Lung (tissue), 11 donors: ENCODE measurements at regions not wholly inside any gene's neighbourhood (a gene's known extent, or its start where the extent isn't known, plus 50 kb on each side); places are given as distances from the start of the nearest gene placed in this dataset.
"Not testable (repeated sequence)": the region's sequence is repeated elsewhere in the genome, so short reads cannot be mapped to it uniquely, and the experiment has no call there.

Experiments used
- ATAC-seq: fragments of 200-7000 bp; cut with Tn5 transposase; one replicate; pipeline ENCODE4 v1.9.1; 2020; ENCODE audit warnings: moderate number of reproducible peaks; ENCODE audit not compliant: insufficient read depth, low FRiP score
- DNase-seq, 3 donors: peaks; one replicate each; pipeline ENCODE4 v3.0.0-alpha.2; 2013 to 2017
- H3K27ac ChIP-seq, 2 donors: one replicate each; pipeline ENCODE4 v1.5.1; 2013; ENCODE audit warnings: mild to moderate bottlenecking in 2 of 2, moderate library complexity in 2 of 2, control low read depth in 1 of 2, inconsistent platforms in 1 of 2, low read depth in 1 of 2, low read length in 1 of 2
- H3K27me3 ChIP-seq, 3 donors: one replicate each; pipeline ENCODE4 v1.5.1; 2013; ENCODE audit warnings: low read length in 2 of 3; ENCODE audit not compliant: control insufficient read depth in 3 of 3, insufficient read depth in 3 of 3
- H3K36me3 ChIP-seq, 4 donors: one replicate each; pipeline ENCODE4 v1.5.1; 2013; ENCODE audit warnings: low read length in 4 of 4, mild to moderate bottlenecking in 1 of 4, moderate library complexity in 1 of 4; ENCODE audit not compliant: control insufficient read depth in 4 of 4, insufficient read depth in 4 of 4
- H3K4me1 ChIP-seq, 5 donors: one replicate each; pipeline ENCODE4 v1.5.1; 2013; ENCODE audit warnings: low read length in 5 of 5, mild to moderate bottlenecking in 2 of 5, moderate library complexity in 1 of 5; ENCODE audit not compliant: control insufficient read depth in 5 of 5, insufficient read depth in 5 of 5
- H3K4me3 ChIP-seq: one replicate; pipeline ENCODE4 v1.5.1; 2013; ENCODE audit warnings: mild to moderate bottlenecking, control low read depth, moderate library complexity
- H3K9ac ChIP-seq, 2 donors: one replicate each; pipeline ENCODE4 v1.5.1; 2013; ENCODE audit warnings: low read length in 2 of 2, control low read depth in 1 of 2; ENCODE audit not compliant: insufficient read depth in 1 of 2
- H3K9me3 ChIP-seq, 4 donors: one replicate each; pipeline ENCODE4 v1.5.1; 2013; ENCODE audit warnings: low read length in 3 of 4, mild to moderate bottlenecking in 1 of 4, moderate library complexity in 1 of 4; ENCODE audit not compliant: control insufficient read depth in 4 of 4, insufficient read depth in 3 of 4
- WGBS, 2 donors: extraction: QIAGEN DNeasy Blood & Tissue Kit; methylation state at CpG; one replicate each; pipeline ENCODE4 v1.1.7; 2013; 5-methylcytosine and 5-hydroxymethylcytosine counted together
- TF ChIP-seq, protein P1 (sequence below): IDR thresholded peaks from 2 replicates; pipeline ENCODE4 v1.5.1; 2012; ENCODE audit warnings: mild to moderate bottlenecking; ENCODE audit errors: control extremely low read depth, extremely low read depth
- donor health status: control.
- donor health status: control.
- donor health status: Bipolar disorder and iron deficiency.
- donor health status: healthy.
- donor health status: DM: yes; HTN: yes; CAD: no.

DNA sequence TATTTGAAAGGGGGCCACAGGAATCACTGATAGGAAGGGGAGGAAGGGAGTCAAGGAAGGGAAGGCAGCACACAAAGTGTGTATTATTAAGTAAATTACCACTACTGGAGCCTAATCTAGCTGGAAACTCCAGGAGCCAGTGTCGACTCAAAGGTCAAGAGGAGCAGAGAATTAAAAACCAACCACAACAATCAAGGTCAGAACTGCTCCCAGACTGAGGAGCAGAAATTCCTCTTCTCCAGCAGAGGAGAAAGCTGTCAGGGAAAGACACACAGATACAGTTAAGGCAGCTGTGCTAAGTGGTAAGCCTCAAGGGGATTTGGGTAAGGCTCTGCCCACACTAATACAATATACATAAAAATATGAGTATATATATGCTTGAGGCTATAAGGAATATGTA lies 87.5 kb upstream of the PTPN13 start:
- 32 to 73% methylated on average over 1 of the region's 1 CpG for WGBS, 2 donors
- DNase-seq (no peak), ATAC-seq (no peak)
- Histone ChIP-seq H3K27me3 (no peaks in the 10 kb centered on the region), H3K9ac (no peak overlapping the region), H3K27ac (no peak overlapping the region), H3K9me3 (no peaks in the 10 kb centered on the region), H3K4me3 (no peak overlapping the region), H3K36me3 (no peaks in the 10 kb centered on the region), H3K4me1 (peaks cover 0 to 18% (median 4%) of the 10 kb centered on the region in 5 donors)
- TF ChIP-seq, protein P1, sequence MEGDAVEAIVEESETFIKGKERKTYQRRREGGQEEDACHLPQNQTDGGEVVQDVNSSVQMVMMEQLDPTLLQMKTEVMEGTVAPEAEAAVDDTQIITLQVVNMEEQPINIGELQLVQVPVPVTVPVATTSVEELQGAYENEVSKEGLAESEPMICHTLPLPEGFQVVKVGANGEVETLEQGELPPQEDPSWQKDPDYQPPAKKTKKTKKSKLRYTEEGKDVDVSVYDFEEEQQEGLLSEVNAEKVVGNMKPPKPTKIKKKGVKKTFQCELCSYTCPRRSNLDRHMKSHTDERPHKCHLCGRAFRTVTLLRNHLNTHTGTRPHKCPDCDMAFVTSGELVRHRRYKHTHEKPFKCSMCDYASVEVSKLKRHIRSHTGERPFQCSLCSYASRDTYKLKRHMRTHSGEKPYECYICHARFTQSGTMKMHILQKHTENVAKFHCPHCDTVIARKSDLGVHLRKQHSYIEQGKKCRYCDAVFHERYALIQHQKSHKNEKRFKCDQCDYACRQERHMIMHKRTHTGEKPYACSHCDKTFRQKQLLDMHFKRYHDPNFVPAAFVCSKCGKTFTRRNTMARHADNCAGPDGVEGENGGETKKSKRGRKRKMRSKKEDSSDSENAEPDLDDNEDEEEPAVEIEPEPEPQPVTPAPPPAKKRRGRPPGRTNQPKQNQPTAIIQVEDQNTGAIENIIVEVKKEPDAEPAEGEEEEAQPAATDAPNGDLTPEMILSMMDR: no peak

DNA sequence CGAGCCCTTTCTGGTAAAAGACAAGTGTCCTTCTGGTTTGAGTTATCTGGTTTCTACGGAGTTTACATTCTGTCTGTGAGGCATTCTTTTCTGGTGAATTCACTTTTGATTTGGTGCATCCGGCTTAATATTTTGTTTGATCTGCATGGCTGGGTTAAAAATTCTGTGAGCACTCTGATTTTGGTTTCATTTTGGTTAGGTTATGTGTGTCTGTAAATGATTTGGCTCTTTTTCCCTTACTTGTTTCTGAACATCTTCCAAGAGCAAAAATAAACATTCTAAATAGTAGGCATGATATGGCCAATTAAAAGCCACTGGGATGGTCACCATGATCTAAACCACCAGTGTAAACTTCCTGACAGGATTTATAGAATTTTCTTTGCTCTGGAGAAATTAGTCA lies 85.7 kb upstream of the PTPN13 start:
- DNase-seq: peak in 2 of 3 donors; percentile 26 to 39
- H3K4me1 ChIP-seq: peaks cover 0 to 18% (median 4%) of the 10 kb centered on the region in 5 donors
- H3K9me3 ChIP-seq: no peaks in the 10 kb centered on the region
- WGBS, 2 donors: 49 to 71% methylated on average over 3 of the region's 3 CpGs
- no peak overlapping the region for H3K27ac ChIP-seq
- H3K9ac ChIP-seq: peak overlapping the region in 1 of 2 donors; percentile 27
- TF ChIP-seq, protein P1: no peak
- peak; percentile 11 for ATAC-seq
- no peaks in the 10 kb centered on the region for H3K36me3 ChIP-seq
- H3K4me3 ChIP-seq: no peak overlapping the region
- no peaks in the 10 kb centered on the region for H3K27me3 ChIP-seq

DNA sequence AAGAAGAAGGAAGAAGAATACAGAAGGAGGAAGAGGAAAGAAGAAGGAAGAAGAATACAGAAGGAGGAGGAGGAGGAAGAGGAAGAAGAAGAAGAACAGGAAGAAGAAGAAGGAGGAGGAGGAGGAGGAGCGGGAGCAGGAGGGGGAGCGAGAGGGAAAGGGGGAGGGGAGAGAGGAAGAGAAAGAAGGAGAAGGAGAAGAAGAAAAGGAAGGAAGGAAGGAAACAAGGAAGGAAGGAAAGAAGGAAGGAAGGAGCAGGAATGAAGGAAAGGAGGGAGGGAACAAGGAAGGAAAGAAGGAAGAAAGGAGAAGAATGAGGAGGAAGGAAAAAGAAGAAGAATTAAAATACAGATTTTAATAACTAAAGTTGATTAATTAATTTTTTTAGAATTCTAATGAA lies 82.5 kb upstream of the PTPN13 start:
- Histone ChIP-seq H3K4me3 (no peak overlapping the region), H3K9me3 (no peaks in the 10 kb centered on the region), H3K27me3 (no peaks in the 10 kb centered on the region), H3K36me3 (no peaks in the 10 kb centered on the region), H3K9ac (no peak overlapping the region), H3K4me1 (peaks cover 0 to 18% (median 4%) of the 10 kb centered on the region in 5 donors), H3K27ac (no peak overlapping the region)
- TF ChIP-seq, protein P1: no peak
- WGBS, 2 donors: 79 to 91% methylated on average over 2 of the region's 2 CpGs
- no peak for ATAC-seq
- no peak for DNase-seq

DNA sequence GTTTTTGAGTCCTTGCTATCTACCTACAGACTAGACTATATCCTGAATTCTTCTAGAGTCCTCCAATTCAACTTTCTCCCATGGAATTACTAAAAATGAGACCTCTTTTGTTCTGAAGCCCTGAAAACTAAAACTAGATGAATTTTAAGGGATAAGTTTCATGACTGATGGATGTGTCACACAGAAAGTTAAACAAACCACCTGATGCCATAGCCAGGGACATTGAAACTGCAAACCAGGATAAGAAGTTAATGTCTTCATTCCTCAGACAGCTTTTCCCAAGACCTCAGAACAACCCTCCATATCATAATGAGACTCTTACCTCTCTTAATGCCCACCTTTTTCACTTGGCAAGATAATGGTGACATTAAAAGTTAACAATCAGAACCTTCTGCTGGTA lies 81.5 kb upstream of the PTPN13 start:
- no peaks in the 10 kb centered on the region for H3K36me3 ChIP-seq
- H3K4me3 ChIP-seq: no peak overlapping the region
- no peaks in the 10 kb centered on the region for H3K9me3 ChIP-seq
- no peak overlapping the region for H3K27ac ChIP-seq
- TF ChIP-seq, protein P1: no peak
- H3K4me1 ChIP-seq: peaks cover 0 to 18% (median 4%) of the 10 kb centered on the region in 5 donors
- no peak overlapping the region for H3K9ac ChIP-seq
- H3K27me3 ChIP-seq: no peaks in the 10 kb centered on the region
- DNase-seq (no peak), ATAC-seq (no peak)

DNA sequence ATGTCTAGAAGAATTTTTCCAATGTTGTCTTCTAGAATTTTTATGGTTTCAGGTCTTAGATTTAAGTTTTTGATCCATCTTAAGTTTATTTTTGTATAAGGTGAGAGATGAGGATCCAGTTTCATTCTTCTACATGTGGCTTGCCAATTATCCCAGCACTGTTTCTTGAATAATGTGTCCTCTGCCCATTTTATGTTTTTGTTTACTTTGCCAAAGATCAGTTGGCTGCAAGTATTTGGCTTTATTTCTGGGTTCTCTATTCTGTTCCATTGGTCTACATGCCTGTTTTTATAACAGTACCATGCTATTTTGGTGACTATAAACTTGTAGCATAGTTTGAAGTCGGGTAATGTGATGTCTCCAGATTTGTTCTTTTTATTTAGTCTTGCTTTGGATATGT lies 78.2 kb upstream of the PTPN13 start:
- not testable (repeated sequence) for H3K9me3 ChIP-seq, H3K4me3 ChIP-seq, H3K27me3 ChIP-seq, H3K36me3 ChIP-seq, H3K27ac ChIP-seq, H3K9ac ChIP-seq, ATAC-seq, H3K4me1 ChIP-seq, DNase-seq
- 82 to 90% methylated on average over 1 of the region's 1 CpG for WGBS, 2 donors
